ENCODE measurements at regions not wholly inside any gene's neighbourhood (a gene's known extent, or its start where the extent isn't known, plus 50 kb on each side); places are given as distances from the start of the nearest gene placed in this dataset.
"Not testable (repeated sequence)": the region's sequence is repeated elsewhere in the genome, so short reads cannot be mapped to it uniquely, and the experiment has no call there.

DNA sequence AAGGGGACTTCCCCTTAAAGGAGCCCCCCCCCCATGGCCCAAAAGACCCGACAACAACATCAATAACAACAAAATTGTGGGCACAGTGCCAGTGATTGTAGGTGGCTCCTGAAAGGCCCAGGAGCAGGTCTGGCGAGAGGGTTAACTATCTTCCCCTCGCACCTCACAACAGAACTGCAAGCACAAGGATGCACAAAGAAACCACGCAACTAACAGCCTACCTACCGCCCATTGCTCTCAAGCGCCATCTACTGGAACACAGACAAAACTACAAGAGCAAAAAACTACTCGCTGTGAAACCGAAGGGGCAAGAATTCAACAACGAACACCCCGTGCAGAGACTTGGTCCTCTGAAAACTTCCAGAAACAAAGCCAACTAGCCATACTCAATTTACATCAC, 205.6 kb downstream of the SPIN4 start:
- H3K9me3 ChIP-seq (ENCODE audit: control insufficient read depth in 4 of 4, low read length in 3 of 4); H3K27me3 ChIP-seq (ENCODE audit: control insufficient read depth in 4 of 4, insufficient read depth in 4 of 4, low read length in 3 of 4); H3K9ac ChIP-seq (ENCODE audit: low read depth in 1 of 2, low read length in 2 of 2); H3K4me1 ChIP-seq (ENCODE audit: control insufficient read depth in 4 of 4, insufficient read depth in 4 of 4, low read length in 3 of 4); H3K36me3 ChIP-seq (ENCODE audit: control insufficient read depth in 4 of 4, insufficient read depth in 3 of 4, low read depth in 1 of 4, low read length in 3 of 4); DNase-seq (ENCODE audit: low spot score); H3K4me3 ChIP-seq (ENCODE audit: low read depth in 1 of 3, low read length in 3 of 3); H3K27ac ChIP-seq (ENCODE audit: low read depth in 1 of 2, low read length in 2 of 2): not testable (repeated sequence)
- WGBS: no CpG with 5 or more reads among the region's 10 CpGs

DNA sequence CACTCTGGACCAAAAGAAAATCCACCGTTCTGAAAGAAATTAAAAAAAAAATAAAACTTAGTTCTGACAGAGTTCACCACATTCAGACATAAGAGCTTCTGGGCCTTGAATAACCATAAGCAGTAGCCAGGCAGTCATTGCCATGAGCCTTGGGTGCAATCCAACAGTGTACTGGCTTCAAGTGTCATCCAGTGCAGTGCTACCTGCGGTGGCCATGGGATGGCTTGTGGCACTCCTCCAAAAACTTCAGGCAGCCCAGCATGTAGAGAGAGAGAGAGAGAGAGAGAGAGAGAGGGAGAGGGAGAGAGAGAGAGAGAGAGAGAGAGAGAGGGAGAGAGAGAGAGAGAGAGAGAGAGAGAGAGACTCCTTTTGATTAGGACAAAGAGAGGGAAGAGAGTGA, 208.5 kb downstream of the SPIN4 start:
- not testable (repeated sequence) for H3K4me1 ChIP-seq (ENCODE audit: control insufficient read depth in 4 of 4, insufficient read depth in 4 of 4, low read length in 3 of 4); H3K27me3 ChIP-seq (ENCODE audit: control insufficient read depth in 4 of 4, insufficient read depth in 4 of 4, low read length in 3 of 4); H3K9me3 ChIP-seq (ENCODE audit: control insufficient read depth in 4 of 4, low read length in 3 of 4); H3K27ac ChIP-seq (ENCODE audit: low read depth in 1 of 2, low read length in 2 of 2); H3K4me3 ChIP-seq (ENCODE audit: low read depth in 1 of 3, low read length in 3 of 3); H3K36me3 ChIP-seq (ENCODE audit: control insufficient read depth in 4 of 4, insufficient read depth in 3 of 4, low read depth in 1 of 4, low read length in 3 of 4); H3K9ac ChIP-seq (ENCODE audit: low read depth in 1 of 2, low read length in 2 of 2); DNase-seq (ENCODE audit: low spot score)
- WGBS: no CpG with 5 or more reads among the region's 2 CpGs

GRCh38 chrX:63135859-63136258, 215.3 kb downstream of the SPIN4 start:
- WGBS: no CpG with 5 or more reads among the region's 2 CpGs
- not testable (repeated sequence) for DNase-seq (ENCODE audit: low spot score); H3K27me3 ChIP-seq (ENCODE audit: control insufficient read depth in 4 of 4, insufficient read depth in 4 of 4, low read length in 3 of 4); H3K4me1 ChIP-seq (ENCODE audit: control insufficient read depth in 4 of 4, insufficient read depth in 4 of 4, low read length in 3 of 4); H3K36me3 ChIP-seq (ENCODE audit: control insufficient read depth in 4 of 4, insufficient read depth in 3 of 4, low read depth in 1 of 4, low read length in 3 of 4); H3K9me3 ChIP-seq (ENCODE audit: control insufficient read depth in 4 of 4, low read length in 3 of 4); H3K4me3 ChIP-seq (ENCODE audit: low read depth in 1 of 3, low read length in 3 of 3); H3K27ac ChIP-seq (ENCODE audit: low read depth in 1 of 2, low read length in 2 of 2); H3K9ac ChIP-seq (ENCODE audit: low read depth in 1 of 2, low read length in 2 of 2)

DNA sequence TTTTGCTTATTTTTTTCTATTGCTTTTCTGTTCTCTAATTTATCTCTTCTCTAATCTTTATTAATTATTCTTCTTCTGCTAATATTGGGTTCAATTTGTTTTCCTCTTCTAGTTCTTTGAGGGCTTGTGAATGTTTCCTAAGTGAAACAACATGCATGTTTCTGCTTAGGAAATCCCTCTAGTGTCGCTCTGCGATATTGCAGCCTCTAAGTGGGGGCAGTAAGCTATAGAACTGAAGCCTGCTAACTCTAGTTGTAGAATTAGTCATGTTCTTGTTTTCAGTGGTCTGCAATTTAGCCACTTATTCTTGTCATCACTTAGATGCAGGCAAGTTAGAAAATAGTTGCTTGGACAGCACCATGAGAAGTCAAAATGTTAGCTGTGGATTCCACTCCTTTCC, 222.6 kb downstream of the SPIN4 start:
- H3K9me3 ChIP-seq (ENCODE audit: control insufficient read depth in 4 of 4, low read length in 3 of 4): no peaks in the 10 kb centered on the region
- no peak for DNase-seq (ENCODE audit: low spot score)
- H3K9ac ChIP-seq (ENCODE audit: low read depth in 1 of 2, low read length in 2 of 2): no peak overlapping the region
- TF ChIP-seq RAD21 (IDR thresholded peaks at IDR 0.05) (peak in 1 of 2 donors; percentile 71), FOXA1 (IDR thresholded peaks at IDR 0.05) (no peak), JUND (IDR thresholded peaks at IDR 0.05) (no peak)
- TF ChIP-seq, protein P1, sequence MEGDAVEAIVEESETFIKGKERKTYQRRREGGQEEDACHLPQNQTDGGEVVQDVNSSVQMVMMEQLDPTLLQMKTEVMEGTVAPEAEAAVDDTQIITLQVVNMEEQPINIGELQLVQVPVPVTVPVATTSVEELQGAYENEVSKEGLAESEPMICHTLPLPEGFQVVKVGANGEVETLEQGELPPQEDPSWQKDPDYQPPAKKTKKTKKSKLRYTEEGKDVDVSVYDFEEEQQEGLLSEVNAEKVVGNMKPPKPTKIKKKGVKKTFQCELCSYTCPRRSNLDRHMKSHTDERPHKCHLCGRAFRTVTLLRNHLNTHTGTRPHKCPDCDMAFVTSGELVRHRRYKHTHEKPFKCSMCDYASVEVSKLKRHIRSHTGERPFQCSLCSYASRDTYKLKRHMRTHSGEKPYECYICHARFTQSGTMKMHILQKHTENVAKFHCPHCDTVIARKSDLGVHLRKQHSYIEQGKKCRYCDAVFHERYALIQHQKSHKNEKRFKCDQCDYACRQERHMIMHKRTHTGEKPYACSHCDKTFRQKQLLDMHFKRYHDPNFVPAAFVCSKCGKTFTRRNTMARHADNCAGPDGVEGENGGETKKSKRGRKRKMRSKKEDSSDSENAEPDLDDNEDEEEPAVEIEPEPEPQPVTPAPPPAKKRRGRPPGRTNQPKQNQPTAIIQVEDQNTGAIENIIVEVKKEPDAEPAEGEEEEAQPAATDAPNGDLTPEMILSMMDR (IDR thresholded peaks at IDR 0.05; ENCODE audit: low read depth, low read length, missing input control): peak; percentile 56
- no peak overlapping the region for H3K27ac ChIP-seq (ENCODE audit: low read depth in 1 of 2, low read length in 2 of 2)
- WGBS: 1% methylated on average over 2 of the region's 2 CpGs
- H3K27me3 ChIP-seq (ENCODE audit: control insufficient read depth in 4 of 4, insufficient read depth in 4 of 4, low read length in 3 of 4): peaks cover 0 to 4% (median 0%) of the 10 kb centered on the region in 4 donors
- no peak overlapping the region for H3K4me3 ChIP-seq (ENCODE audit: low read depth in 1 of 3, low read length in 3 of 3)
- no peaks in the 10 kb centered on the region for H3K36me3 ChIP-seq (ENCODE audit: control insufficient read depth in 4 of 4, insufficient read depth in 3 of 4, low read depth in 1 of 4, low read length in 3 of 4)
- no peaks in the 10 kb centered on the region for H3K4me1 ChIP-seq (ENCODE audit: control insufficient read depth in 4 of 4, insufficient read depth in 4 of 4, low read length in 3 of 4)

- H3K4me1 ChIP-seq (ENCODE audit: control insufficient read depth in 4 of 4, insufficient read depth in 4 of 4, low read length in 3 of 4): no peaks in the 10 kb centered on the region
- H3K4me3 ChIP-seq (ENCODE audit: low read depth in 1 of 3, low read length in 3 of 3): no peak overlapping the region
- peaks cover 0 to 3% (median 0%) of the 10 kb centered on the region in 4 donors for H3K9me3 ChIP-seq (ENCODE audit: control insufficient read depth in 4 of 4, low read length in 3 of 4)
- H3K9ac ChIP-seq (ENCODE audit: low read depth in 1 of 2, low read length in 2 of 2): no peak overlapping the region
- H3K27ac ChIP-seq (ENCODE audit: low read depth in 1 of 2, low read length in 2 of 2): no peak overlapping the region
- TF ChIP-seq, protein P2, sequence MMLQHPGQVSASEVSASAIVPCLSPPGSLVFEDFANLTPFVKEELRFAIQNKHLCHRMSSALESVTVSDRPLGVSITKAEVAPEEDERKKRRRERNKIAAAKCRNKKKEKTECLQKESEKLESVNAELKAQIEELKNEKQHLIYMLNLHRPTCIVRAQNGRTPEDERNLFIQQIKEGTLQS (IDR thresholded peaks at IDR 0.05): no peak
- TF ChIP-seq RXRA (IDR thresholded peaks at IDR 0.05) (no peak), GABPA (IDR thresholded peaks at IDR 0.05 in 1 of 2, conservative IDR thresholded peaks at IDR 0.05 in 1 of 2) (no peak), HNF4A (conservative IDR thresholded peaks at IDR 0.05) (no peak), SP1 (IDR thresholded peaks at IDR 0.05) (no peak), MAX (IDR thresholded peaks at IDR 0.05) (no peak), TAF1 (conservative IDR thresholded peaks at IDR 0.05) (no peak), RAD21 (IDR thresholded peaks at IDR 0.05) (no peak), NR2F2 (IDR thresholded peaks at IDR 0.05) (no peak), HNF4G (IDR thresholded peaks at IDR 0.05) (no peak), FOXA2 (IDR thresholded peaks at IDR 0.05) (no peak), EGR1 (IDR thresholded peaks at IDR 0.05; ENCODE audit: low read depth in 2 of 2) (no peak)
- TF ChIP-seq, protein P3, sequence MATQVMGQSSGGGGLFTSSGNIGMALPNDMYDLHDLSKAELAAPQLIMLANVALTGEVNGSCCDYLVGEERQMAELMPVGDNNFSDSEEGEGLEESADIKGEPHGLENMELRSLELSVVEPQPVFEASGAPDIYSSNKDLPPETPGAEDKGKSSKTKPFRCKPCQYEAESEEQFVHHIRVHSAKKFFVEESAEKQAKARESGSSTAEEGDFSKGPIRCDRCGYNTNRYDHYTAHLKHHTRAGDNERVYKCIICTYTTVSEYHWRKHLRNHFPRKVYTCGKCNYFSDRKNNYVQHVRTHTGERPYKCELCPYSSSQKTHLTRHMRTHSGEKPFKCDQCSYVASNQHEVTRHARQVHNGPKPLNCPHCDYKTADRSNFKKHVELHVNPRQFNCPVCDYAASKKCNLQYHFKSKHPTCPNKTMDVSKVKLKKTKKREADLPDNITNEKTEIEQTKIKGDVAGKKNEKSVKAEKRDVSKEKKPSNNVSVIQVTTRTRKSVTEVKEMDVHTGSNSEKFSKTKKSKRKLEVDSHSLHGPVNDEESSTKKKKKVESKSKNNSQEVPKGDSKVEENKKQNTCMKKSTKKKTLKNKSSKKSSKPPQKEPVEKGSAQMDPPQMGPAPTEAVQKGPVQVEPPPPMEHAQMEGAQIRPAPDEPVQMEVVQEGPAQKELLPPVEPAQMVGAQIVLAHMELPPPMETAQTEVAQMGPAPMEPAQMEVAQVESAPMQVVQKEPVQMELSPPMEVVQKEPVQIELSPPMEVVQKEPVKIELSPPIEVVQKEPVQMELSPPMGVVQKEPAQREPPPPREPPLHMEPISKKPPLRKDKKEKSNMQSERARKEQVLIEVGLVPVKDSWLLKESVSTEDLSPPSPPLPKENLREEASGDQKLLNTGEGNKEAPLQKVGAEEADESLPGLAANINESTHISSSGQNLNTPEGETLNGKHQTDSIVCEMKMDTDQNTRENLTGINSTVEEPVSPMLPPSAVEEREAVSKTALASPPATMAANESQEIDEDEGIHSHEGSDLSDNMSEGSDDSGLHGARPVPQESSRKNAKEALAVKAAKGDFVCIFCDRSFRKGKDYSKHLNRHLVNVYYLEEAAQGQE (IDR thresholded peaks at IDR 0.05): no peak
- WGBS: 8% methylated on average over 1 of the region's 1 CpG
- no peaks in the 10 kb centered on the region for H3K36me3 ChIP-seq (ENCODE audit: control insufficient read depth in 4 of 4, insufficient read depth in 3 of 4, low read depth in 1 of 4, low read length in 3 of 4)
- no peaks in the 10 kb centered on the region for H3K27me3 ChIP-seq (ENCODE audit: control insufficient read depth in 4 of 4, insufficient read depth in 4 of 4, low read length in 3 of 4)
- no peak for DNase-seq (ENCODE audit: low spot score)
Measured at GRCh38 chrX:63115196-63115595, 235.9 kb downstream of the SPIN4 start.
